Neural progenitor cell (in vitro differentiated cells): ENCODE measurements at regions not wholly inside any gene's neighbourhood (a gene's known extent, or its start where the extent isn't known, plus 50 kb on each side); places are given as distances from the start of the nearest gene placed in this dataset.
"Not testable (repeated sequence)": the region's sequence is repeated elsewhere in the genome, so short reads cannot be mapped to it uniquely, and the experiment has no call there.

Source experiments
- DNase-seq: peaks from one replicate; pipeline ENCODE4 v3.0.0-alpha.2; 2016; ENCODE audit warnings: low spot score
- H2AFZ ChIP-seq: fragments of 200-600 bp; sonication (generic); replicated peaks from 2 replicates; pipeline ENCODE4 v1.6.1; 2016; ENCODE audit warnings: antibody characterized with exemption
- H3F3A ChIP-seq: fragments of 200-600 bp; sonication (generic); 2 replicates; pipeline ENCODE4 v1.6.1; 2016; ENCODE audit warnings: antibody characterized with exemption, low read depth
- H3K27ac ChIP-seq: fragments of 200-600 bp; sonication (generic); 2 replicates; pipeline ENCODE4 v1.5.1; 2016; ENCODE audit warnings: mild to moderate bottlenecking
- H3K27me3 ChIP-seq: fragments of 200-600 bp; sonication (generic); 2 replicates; pipeline ENCODE4 v1.6.1; 2016; ENCODE audit warnings: mild to moderate bottlenecking, moderate library complexity
- H3K36me3 ChIP-seq: fragments of 200-600 bp; sonication (generic); 2 replicates; pipeline ENCODE4 v1.5.1; 2016
- H3K4me1 ChIP-seq: fragments of 200-600 bp; sonication (generic); 2 replicates; pipeline ENCODE4 v1.6.1; 2016; ENCODE audit warnings: mixed run types
- H3K4me2 ChIP-seq: fragments of 200-600 bp; sonication (generic); 2 replicates; pipeline ENCODE4 v1.6.1; 2016
- H3K4me3 ChIP-seq: fragments of 200-600 bp; sonication (generic); 2 replicates; pipeline ENCODE4 v1.5.1; 2016
- H3K79me2 ChIP-seq: fragments of 200-600 bp; sonication (generic); 2 replicates; pipeline ENCODE4 v1.6.1; 2016; ENCODE audit warnings: low read depth
- H3K9ac ChIP-seq: fragments of 200-600 bp; sonication (generic); 2 replicates; pipeline ENCODE4 v1.6.1; 2016
- H3K9me3 ChIP-seq: fragments of 200-600 bp; sonication (generic); 2 replicates; pipeline ENCODE4 v1.5.1; 2016; ENCODE audit warnings: low read depth
- H4K20me1 ChIP-seq: fragments of 200-600 bp; sonication (generic); 2 replicates; pipeline ENCODE4 v1.6.1; 2016; ENCODE audit warnings: low read depth
- H3K27ac Mint-ChIP-seq: 3 replicates; pipeline ENCODE4 v1.8.0; 2021; ENCODE audit warnings: mixed read lengths
- H3K27me3 Mint-ChIP-seq: 2 replicates; pipeline ENCODE4 v1.8.0; 2022; ENCODE audit warnings: low read depth, mild to moderate bottlenecking, inconsistent platforms, moderate library complexity, mixed read lengths; ENCODE audit not compliant: insufficient read depth
- H3K36me3 Mint-ChIP-seq: 3 replicates; pipeline ENCODE4 v1.8.0; 2021; ENCODE audit warnings: mixed read lengths
- H3K4me1 Mint-ChIP-seq: 3 replicates; pipeline ENCODE4 v1.8.0; 2021; ENCODE audit warnings: mixed read lengths
- H3K4me3 Mint-ChIP-seq: 3 replicates; pipeline ENCODE4 v1.8.0; 2021; ENCODE audit warnings: mild to moderate bottlenecking, moderate library complexity, mixed read lengths
- H3K9me3 Mint-ChIP-seq: 3 replicates; pipeline ENCODE4 v1.8.0; 2020; ENCODE audit warnings: mixed read lengths
- EZH2 ChIP-seq: fragments of 200-600 bp; sonication (generic); IDR thresholded peaks from 2 replicates; pipeline ENCODE4 v1.6.1; 2017; ENCODE audit warnings: antibody characterized with exemption, mild to moderate bottlenecking, moderate library complexity
- EZH2phosphoT487 ChIP-seq: fragments of 200-600 bp; sonication (generic); IDR thresholded peaks from 2 replicates; pipeline ENCODE4 v1.6.1; 2017; ENCODE audit warnings: antibody characterized with exemption
- TF ChIP-seq, protein P1 (sequence below): fragments of 200-600 bp; sonication (generic); IDR thresholded peaks from 2 replicates; pipeline ENCODE4 v1.5.1; 2017; ENCODE audit warnings: antibody characterized with exemption, mild to moderate bottlenecking

DNA sequence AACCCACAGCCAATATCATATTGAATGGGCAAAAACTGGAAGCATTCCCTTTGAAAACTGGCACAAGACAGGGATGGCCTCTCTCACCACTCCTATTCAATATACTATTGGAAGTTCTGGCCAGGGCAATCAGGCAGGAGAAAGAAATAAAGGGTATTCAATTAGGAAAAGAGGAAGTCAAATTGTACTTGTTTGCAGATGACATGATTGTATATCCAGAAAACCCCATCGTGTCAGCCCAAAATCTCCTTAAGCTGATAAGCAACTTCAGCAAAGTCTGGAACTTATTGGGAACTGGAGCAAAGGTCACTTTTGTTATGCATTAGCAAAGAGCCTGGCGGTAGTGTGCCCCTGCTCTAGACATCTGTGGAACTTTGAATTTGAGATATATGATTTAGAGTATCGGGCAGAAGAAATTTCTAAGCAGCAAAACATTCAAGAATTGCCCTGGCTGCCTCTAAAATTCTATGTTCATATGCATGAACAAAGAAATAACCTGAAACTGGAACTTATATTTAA is 53.4 kb upstream of the PSMA1 start:
- DNase-seq, H3K79me2 ChIP-seq, H3K4me1 Mint-ChIP-seq, H3F3A ChIP-seq, H3K4me1 ChIP-seq, H2AFZ ChIP-seq, H3K4me3 ChIP-seq, H3K27ac Mint-ChIP-seq, H3K36me3 Mint-ChIP-seq, H3K4me3 Mint-ChIP-seq, H3K36me3 ChIP-seq, H4K20me1 ChIP-seq, H3K27me3 Mint-ChIP-seq, H3K27me3 ChIP-seq, H3K4me2 ChIP-seq, H3K9ac ChIP-seq, H3K27ac ChIP-seq, H3K9me3 ChIP-seq: not testable (repeated sequence)
- H3K9me3 Mint-ChIP-seq, result peaks cover 21% of the 10 kb centered on the region

DNA sequence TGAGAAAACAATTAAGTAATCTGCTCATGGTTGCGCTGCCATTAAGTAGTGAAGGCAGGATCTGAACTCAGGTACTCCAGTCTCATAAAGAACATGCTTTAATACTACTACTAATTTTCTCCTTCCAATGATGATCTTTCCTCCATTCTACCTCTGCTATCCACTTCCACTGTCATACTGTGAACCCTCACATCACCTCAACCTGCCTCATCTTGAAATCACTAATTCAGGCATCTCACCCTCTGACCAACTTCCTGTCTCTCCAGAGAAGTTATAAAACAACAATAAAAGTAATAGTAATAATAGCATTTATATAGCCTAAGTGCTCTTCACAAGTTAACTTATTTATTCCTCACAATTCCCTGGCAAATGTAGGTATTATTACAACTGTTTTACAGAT is 57.1 kb upstream of the PSMA1 start:
- H3K27ac Mint-ChIP-seq, result no peak overlapping the region
- H3K4me1 Mint-ChIP-seq, result no peaks in the 10 kb centered on the region
- peaks cover 3% of the 10 kb centered on the region for H3K36me3 Mint-ChIP-seq
- Histone ChIP-seq H4K20me1 (no peaks in the 10 kb centered on the region), H3F3A (no peaks in the 10 kb centered on the region), H3K9me3 (no peaks in the 10 kb centered on the region), H3K27ac (no peak overlapping the region), H3K4me2 (no peak overlapping the region), H3K36me3 (no peaks in the 10 kb centered on the region), H3K79me2 (no peaks in the 10 kb centered on the region), H3K4me1 (no peaks in the 10 kb centered on the region), H3K9ac (no peak overlapping the region), H3K4me3 (no peak overlapping the region), H2AFZ (no peak overlapping the region), H3K27me3 (no peaks in the 10 kb centered on the region)
- no peak overlapping the region for H3K4me3 Mint-ChIP-seq
- DNase-seq, result no peak
- TF ChIP-seq, protein P1, sequence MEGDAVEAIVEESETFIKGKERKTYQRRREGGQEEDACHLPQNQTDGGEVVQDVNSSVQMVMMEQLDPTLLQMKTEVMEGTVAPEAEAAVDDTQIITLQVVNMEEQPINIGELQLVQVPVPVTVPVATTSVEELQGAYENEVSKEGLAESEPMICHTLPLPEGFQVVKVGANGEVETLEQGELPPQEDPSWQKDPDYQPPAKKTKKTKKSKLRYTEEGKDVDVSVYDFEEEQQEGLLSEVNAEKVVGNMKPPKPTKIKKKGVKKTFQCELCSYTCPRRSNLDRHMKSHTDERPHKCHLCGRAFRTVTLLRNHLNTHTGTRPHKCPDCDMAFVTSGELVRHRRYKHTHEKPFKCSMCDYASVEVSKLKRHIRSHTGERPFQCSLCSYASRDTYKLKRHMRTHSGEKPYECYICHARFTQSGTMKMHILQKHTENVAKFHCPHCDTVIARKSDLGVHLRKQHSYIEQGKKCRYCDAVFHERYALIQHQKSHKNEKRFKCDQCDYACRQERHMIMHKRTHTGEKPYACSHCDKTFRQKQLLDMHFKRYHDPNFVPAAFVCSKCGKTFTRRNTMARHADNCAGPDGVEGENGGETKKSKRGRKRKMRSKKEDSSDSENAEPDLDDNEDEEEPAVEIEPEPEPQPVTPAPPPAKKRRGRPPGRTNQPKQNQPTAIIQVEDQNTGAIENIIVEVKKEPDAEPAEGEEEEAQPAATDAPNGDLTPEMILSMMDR, result no peak
- no peaks in the 10 kb centered on the region for H3K27me3 Mint-ChIP-seq
- H3K9me3 Mint-ChIP-seq, result peaks cover 11% of the 10 kb centered on the region

DNA sequence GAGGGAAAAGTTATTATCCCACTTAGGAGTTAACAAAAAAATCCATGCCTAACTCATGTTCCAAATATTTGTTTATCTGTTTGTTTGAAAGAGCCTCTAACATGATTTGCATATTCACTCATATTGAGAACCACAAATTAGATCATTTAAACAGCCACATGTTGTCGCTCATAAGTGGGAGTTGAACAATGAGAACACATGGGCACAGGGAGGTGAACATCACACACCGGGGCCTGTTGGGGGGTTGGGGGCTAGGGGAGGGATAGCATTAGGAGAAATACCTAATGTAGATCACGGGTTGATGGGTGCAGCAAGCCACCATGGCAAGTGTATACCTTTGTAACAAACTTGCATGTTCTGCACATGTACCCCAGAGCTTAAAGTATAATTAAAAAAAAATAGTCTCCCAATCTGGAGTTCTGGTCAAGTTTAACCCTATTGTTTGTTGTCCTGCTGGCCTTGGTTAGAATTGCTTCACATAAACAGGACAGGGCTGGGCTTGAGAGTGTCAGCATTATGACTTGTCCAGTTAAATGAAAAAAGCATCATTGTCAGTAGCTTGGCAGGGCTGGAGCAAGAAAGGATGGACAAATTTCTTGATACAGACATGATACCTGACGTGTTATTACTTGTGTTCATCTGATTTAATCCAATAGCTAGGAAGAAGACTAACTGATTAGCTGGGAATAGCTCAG is 57.8 kb upstream of the PSMA1 start:
- Mint-ChIP-seq H3K4me3 (no peak overlapping the region), H3K9me3 (peaks cover 10% of the 10 kb centered on the region), H3K4me1 (no peaks in the 10 kb centered on the region), H3K27ac (no peak overlapping the region), H3K27me3 (no peaks in the 10 kb centered on the region), H3K36me3 (peaks cover 3% of the 10 kb centered on the region)
- no peak overlapping the region for H2AFZ ChIP-seq
- H4K20me1 ChIP-seq, result no peaks in the 10 kb centered on the region
- H3K36me3 ChIP-seq, result no peaks in the 10 kb centered on the region
- no peaks in the 10 kb centered on the region for H3K9me3 ChIP-seq
- no peak overlapping the region for H3K4me2 ChIP-seq
- no peaks in the 10 kb centered on the region for H3K4me1 ChIP-seq
- no peak overlapping the region for H3K27ac ChIP-seq
- no peak for DNase-seq
- no peaks in the 10 kb centered on the region for H3K79me2 ChIP-seq
- no peaks in the 10 kb centered on the region for H3K27me3 ChIP-seq
- H3K4me3 ChIP-seq, result no peak overlapping the region
- H3F3A ChIP-seq, result no peaks in the 10 kb centered on the region
- TF ChIP-seq EZH2, result no peak
- TF ChIP-seq, protein P1, result no peak
- TF ChIP-seq EZH2phosphoT487, result no peak
- no peak overlapping the region for H3K9ac ChIP-seq

- Histone ChIP-seq H3K27ac (no peak overlapping the region), H3K9ac (no peak overlapping the region), H3K4me3 (no peak overlapping the region), H3K27me3 (no peaks in the 10 kb centered on the region), H3K79me2 (no peaks in the 10 kb centered on the region), H3K4me1 (no peaks in the 10 kb centered on the region), H3F3A (no peaks in the 10 kb centered on the region), H3K9me3 (no peaks in the 10 kb centered on the region), H3K4me2 (no peak overlapping the region), H2AFZ (no peak overlapping the region), H4K20me1 (no peaks in the 10 kb centered on the region), H3K36me3 (no peaks in the 10 kb centered on the region)
- no peaks in the 10 kb centered on the region for H3K27me3 Mint-ChIP-seq
- no peak overlapping the region for H3K27ac Mint-ChIP-seq
- TF ChIP-seq EZH2phosphoT487, result no peak
- no peak for DNase-seq
- H3K4me1 Mint-ChIP-seq, result no peaks in the 10 kb centered on the region
- peaks cover 3% of the 10 kb centered on the region for H3K36me3 Mint-ChIP-seq
- H3K4me3 Mint-ChIP-seq, result no peak overlapping the region
- peaks cover 10% of the 10 kb centered on the region for H3K9me3 Mint-ChIP-seq
These were observed 58.4 kb upstream of the PSMA1 start for GRCh38 chr11:14578541-14578956.
